ENCODE measurements at regions not wholly inside any gene's neighbourhood (a gene's known extent, or its start where the extent isn't known, plus 50 kb on each side); places are given as distances from the start of the nearest gene placed in this dataset.

- Histone ChIP-seq H3K27ac (ENCODE audit: low read depth in 1 of 2, low read length in 2 of 2) (no peak overlapping the region), H3K4me3 (ENCODE audit: low read length) (no peak overlapping the region), H3K9me3 (ENCODE audit: control insufficient read depth in 1 of 2, insufficient read depth in 1 of 2, low read length in 2 of 2) (no peaks in the 10 kb centered on the region), H3K4me1 (ENCODE audit: insufficient read depth, low read length) (no peaks in the 10 kb centered on the region), H3K27me3 (ENCODE audit: control insufficient read depth in 1 of 2, insufficient read depth in 2 of 2, low read length in 2 of 2) (peaks cover 0 to 4% of the 10 kb centered on the region in 2 experiments), H3K36me3 (ENCODE audit: insufficient read depth, low read length) (no peaks in the 10 kb centered on the region)
- TF ChIP-seq CTCF (IDR thresholded peaks at IDR 0.05), result no peak
- ATAC-seq (ENCODE audit: poor library complexity) (no peak), DNase-seq (no peak)
- no peaks in the 10 kb centered on the region for H3K9me3 Mint-ChIP-seq
- H3K4me3 Mint-ChIP-seq, result no peak overlapping the region
- no peaks in the 10 kb centered on the region for H3K4me1 Mint-ChIP-seq (ENCODE audit: low read depth)
- H3K27ac Mint-ChIP-seq, result no peak overlapping the region
- ChIA-PET CTCF (no interaction called here), POLR2A (no interaction called here)
- H3K27me3 Mint-ChIP-seq, result peaks cover 7% of the 10 kb centered on the region
- intact Hi-C loops (cut with DNase I, micrococcal nuclease), result no loop called here
- H3K36me3 Mint-ChIP-seq (ENCODE audit: low read depth), result no peaks in the 10 kb centered on the region
These were observed 128.3 kb upstream of the SPATA13 start for GRCh38 chr13:24032252-24032651.

- CTCF ChIA-PET, result no interaction called here
These were observed 127.8 kb upstream of the SPATA13 start for GRCh38 chr13:24032674-24033073.

GRCh38 chr13:24033527-24034302 is 126.8 kb upstream of the SPATA13 start:
- H3K4me3 ChIP-seq (ENCODE audit: low read length), result no peak overlapping the region
- H3K9me3 Mint-ChIP-seq, result no peaks in the 10 kb centered on the region
- TF ChIP-seq CTCF (IDR thresholded peaks at IDR 0.05), result no peak
- no peaks in the 10 kb centered on the region for H3K4me1 ChIP-seq (ENCODE audit: insufficient read depth, low read length)
- ATAC-seq (ENCODE audit: poor library complexity) (no peak), DNase-seq (no peak)
- no peaks in the 10 kb centered on the region for H3K4me1 Mint-ChIP-seq (ENCODE audit: low read depth)
- ChIA-PET POLR2A (no interaction called here), CTCF (no interaction called here)
- peaks cover 0 to 4% of the 10 kb centered on the region in 2 experiments for H3K27me3 ChIP-seq (ENCODE audit: control insufficient read depth in 1 of 2, insufficient read depth in 2 of 2, low read length in 2 of 2)
- intact Hi-C loops (cut with DNase I, micrococcal nuclease), result no loop called here
- H3K9me3 ChIP-seq (ENCODE audit: control insufficient read depth in 1 of 2, insufficient read depth in 1 of 2, low read length in 2 of 2), result no peaks in the 10 kb centered on the region
- no peak overlapping the region for H3K27ac ChIP-seq (ENCODE audit: low read depth in 1 of 2, low read length in 2 of 2)
- H3K36me3 ChIP-seq (ENCODE audit: insufficient read depth, low read length), result no peaks in the 10 kb centered on the region
- no peak overlapping the region for H3K4me3 Mint-ChIP-seq
- H3K27me3 Mint-ChIP-seq, result peaks cover 7% of the 10 kb centered on the region
- no peaks in the 10 kb centered on the region for H3K36me3 Mint-ChIP-seq (ENCODE audit: low read depth)
- H3K27ac Mint-ChIP-seq, result no peak overlapping the region

More at GRCh38 chr13:24032674-24033073, 127.8 kb upstream of the SPATA13 start:
- no peak overlapping the region for H3K27ac ChIP-seq (ENCODE audit: low read depth in 1 of 2, low read length in 2 of 2)
- DNase-seq, result no peak
- H3K36me3 ChIP-seq (ENCODE audit: insufficient read depth, low read length), result no peaks in the 10 kb centered on the region
- H3K9me3 ChIP-seq (ENCODE audit: control insufficient read depth in 1 of 2, insufficient read depth in 1 of 2, low read length in 2 of 2), result no peaks in the 10 kb centered on the region
- no peak for TF ChIP-seq CTCF (IDR thresholded peaks at IDR 0.05)
- H3K27me3 ChIP-seq (ENCODE audit: control insufficient read depth in 1 of 2, insufficient read depth in 2 of 2, low read length in 2 of 2), result peaks cover 0 to 4% of the 10 kb centered on the region in 2 experiments
- no peak overlapping the region for H3K4me3 ChIP-seq (ENCODE audit: low read length)
- POLR2A ChIA-PET, result no interaction called here
- no peaks in the 10 kb centered on the region for H3K4me1 Mint-ChIP-seq (ENCODE audit: low read depth)
- no peaks in the 10 kb centered on the region for H3K9me3 Mint-ChIP-seq
- no peaks in the 10 kb centered on the region for H3K36me3 Mint-ChIP-seq (ENCODE audit: low read depth)
- intact Hi-C loops (cut with DNase I, micrococcal nuclease), result no loop called here
- peaks cover 7% of the 10 kb centered on the region for H3K27me3 Mint-ChIP-seq
- H3K4me3 Mint-ChIP-seq, result no peak overlapping the region
- no peak for ATAC-seq (ENCODE audit: poor library complexity)
- no peak overlapping the region for H3K27ac Mint-ChIP-seq
- no peaks in the 10 kb centered on the region for H3K4me1 ChIP-seq (ENCODE audit: insufficient read depth, low read length)

Measured in CD4-positive, alpha-beta T cell (primary cell).